NCI-H774 (cell line): ENCODE measurements at regions not wholly inside any gene's neighbourhood (a gene's known extent, or its start where the extent isn't known, plus 50 kb on each side); places are given as distances from the start of the nearest gene placed in this dataset.

Experiments
- DNase-seq: peaks from one replicate; lab custom pipeline; 2025; lab: John Stamatoyannopoulos, UW

DNA sequence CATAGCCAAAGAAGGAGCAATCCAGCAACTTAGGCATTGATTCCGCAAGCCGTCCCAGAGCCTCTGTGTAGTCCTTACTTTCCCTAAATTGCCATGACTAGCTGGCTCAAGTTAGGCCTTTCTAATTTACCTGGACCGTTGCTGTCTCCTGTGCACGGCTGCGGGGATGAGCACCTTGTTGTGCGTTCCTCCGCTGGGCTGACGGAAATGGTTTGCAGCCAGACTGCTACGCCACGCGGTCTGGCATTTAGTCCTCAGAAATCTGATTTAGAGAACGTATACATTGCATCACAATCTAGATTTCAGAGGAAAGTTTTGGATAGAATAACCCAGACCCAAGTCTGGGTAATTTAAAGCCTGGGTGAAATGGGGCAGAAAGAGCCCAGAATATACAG is 133.2 kb upstream of the ARHGAP5 start:
- DNase-seq, result no peak

DNA sequence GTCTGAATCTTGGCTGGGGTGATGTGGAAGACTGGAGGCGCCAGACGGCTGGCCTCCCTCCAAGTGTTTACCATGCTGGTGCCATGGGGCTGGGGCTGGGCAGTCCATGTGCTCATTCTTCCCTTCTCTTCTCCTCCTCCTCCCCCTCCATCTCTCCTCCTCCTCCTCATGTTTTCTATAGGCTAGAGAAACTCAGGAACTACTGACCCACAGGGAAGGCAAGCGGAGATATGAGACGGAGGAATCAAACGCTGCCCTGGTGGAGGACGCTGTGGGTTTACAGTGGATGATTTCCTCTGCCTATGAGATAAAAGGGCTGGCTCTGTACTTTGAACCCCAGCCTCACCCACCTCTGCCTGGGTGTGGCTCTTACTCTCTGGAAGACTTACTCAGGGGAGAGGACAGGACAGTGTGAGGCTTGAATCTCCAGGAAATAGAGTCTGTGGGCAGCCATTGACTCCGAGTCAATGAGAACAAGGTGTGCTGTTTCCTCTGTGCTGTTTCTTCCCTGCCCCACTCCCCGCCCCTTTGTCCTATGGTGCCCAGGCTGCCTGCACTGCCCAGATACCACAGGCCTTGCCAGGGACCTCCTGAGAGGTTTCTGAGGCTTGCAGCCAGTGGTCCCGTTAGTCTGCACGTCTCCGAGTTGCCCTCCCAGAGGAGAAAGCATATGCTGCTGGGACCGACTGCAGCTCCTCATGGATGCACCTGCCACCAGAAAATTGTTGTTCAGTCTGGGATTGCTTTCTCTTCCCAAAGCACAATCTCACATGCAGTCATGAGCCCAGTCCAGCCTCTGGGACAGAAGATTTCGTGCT is 132.6 kb upstream of the ARHGAP5 start:
- DNase-seq, result no peak

DNA sequence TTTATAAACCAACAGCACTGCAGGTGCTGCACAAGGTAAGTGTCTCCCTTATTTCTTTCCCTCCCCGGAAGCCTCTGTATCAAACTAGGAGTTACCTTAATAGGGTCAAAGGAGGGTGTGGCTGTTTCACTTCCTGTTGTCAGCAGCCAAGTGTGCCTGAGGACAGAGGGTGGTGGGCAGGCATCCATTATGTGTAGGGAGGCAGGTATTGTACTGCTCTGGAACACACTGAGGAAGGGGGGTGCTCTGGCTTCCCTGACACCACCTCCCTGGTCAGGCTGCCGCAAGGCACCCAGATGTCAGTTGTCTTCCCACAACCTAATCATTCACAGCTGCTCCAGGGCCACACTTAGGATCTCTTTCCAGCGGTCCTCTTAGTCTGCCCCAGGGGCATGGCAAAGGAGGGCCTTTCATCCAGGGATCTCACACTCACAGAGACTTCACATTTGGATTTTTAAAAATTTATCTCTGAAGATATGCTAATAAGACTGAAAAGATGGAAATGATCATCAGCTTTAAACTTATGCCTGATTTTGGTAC is 132.0 kb upstream of the ARHGAP5 start:
- peak; percentile 49 for DNase-seq

DNA sequence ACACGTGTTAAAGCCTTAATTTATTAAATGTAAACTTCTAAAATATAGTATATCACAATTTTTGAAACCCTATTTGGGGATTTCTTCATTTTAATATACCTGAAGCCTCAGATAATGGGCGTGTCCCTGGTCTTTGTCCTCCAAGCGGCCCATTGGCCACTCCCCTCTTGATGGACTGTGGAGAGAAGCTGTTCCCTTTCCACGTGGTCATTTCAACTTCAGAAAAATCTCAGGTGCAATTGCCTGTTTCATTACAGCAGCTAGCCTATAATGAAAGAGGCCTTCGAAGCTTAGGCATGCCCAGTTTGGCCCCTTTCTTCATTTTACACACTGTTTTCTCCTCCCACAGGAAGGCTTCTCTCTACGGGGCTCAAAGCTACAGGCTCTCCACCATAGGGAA is 131.4 kb upstream of the ARHGAP5 start:
- DNase-seq, result no peak

DNA sequence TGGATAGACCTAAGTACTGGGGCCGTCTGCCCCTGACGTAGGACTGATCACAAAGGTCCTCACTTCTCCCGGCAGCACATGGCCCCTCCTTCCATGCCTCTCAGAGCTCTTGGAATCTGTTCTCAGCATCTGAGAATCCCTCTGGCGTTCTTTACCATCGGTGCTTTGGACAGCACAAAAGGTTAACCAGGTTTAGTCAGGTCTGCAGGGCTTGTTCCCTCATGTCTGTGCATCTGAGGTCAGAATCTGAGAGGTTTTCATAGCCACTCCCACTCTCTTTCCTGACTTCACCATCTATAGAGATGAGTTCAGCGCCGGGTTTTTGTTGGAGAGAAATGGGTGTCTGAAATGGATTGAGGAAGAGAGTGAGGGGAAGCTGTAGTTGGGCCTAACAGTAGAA is 130.0 kb upstream of the ARHGAP5 start:
- DNase-seq, result no peak

DNA sequence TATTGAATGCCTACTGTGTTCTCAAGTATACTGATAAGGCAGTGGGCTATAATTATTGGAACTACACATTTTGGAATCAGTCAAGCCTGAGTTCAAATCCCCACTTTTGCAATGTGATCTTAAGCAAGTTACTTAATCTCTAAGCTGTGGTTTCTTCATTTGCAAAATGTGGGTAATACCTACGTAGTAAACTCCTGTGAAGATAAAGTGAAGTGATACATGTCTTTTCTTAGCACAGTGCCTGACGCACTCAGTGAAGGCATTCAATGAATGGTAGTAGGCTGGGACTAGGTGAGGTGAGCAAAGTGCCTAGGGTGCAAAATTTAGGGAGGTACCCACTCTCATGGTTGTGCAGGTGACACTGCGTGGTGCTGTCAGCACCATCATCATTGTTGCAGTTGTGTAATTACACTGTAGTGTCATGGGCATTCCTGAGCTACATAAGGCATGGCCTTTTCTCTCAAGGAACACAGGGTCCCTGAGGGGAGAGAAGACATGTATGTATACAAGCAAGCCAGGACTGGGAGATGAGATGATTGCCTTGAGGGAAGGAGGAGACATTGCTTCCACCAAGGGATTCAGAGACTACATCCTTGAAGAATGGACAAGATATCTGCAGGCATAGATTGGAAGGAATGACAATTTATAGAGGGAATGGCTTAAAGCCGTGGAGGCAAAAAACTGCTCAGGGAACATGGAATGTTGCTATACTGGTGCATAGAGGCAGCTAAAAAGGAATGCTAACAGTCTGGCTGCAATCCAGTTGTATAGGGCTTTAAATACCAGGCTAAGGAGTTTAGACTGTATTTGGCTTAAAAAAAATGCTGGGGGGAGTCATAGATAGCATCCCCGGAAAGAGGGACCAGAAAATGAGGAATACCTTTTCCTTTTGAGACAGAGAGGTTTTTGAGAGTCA is 129.2 kb upstream of the ARHGAP5 start:
- DNase-seq, result no peak

DNA sequence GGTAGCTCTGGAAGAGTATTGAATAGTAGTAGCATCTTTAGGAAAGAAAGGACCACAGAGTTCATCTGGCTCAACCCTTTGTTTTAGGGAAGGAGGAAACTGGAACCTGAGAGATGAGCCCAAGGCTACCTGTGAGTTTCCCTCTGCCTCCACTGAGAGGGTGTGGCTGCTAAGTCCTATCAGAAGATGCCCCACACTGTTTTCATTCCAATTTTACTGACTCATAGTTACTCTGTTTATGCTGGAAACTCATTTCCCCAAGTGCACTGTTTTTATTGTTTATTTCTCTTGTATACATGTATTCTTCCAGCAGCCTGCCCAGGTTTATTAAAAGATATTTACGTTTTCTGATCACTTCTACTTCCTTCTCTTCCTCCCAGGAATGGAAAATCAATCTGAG is 127.4 kb upstream of the ARHGAP5 start:
- no peak for DNase-seq

DNA sequence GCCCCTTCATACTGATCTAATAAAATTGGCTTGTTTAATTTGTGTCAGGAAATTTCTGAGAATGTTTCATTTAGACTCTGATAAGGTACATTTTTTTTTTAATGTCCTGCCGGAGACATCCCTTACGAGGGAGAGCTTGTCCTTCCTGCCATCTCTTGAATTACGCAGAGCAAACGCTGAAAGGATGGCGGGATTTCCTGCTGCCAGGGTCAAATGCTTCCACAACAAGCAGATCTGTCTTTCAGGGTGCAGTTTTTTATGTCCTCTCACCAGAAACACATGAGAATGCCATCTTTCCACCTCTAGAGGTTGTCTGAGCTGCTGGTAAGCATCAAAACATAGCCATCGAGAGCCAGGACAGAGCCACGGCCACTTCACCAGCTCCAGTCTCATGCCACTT is 126.8 kb upstream of the ARHGAP5 start:
- DNase-seq, result no peak

DNA sequence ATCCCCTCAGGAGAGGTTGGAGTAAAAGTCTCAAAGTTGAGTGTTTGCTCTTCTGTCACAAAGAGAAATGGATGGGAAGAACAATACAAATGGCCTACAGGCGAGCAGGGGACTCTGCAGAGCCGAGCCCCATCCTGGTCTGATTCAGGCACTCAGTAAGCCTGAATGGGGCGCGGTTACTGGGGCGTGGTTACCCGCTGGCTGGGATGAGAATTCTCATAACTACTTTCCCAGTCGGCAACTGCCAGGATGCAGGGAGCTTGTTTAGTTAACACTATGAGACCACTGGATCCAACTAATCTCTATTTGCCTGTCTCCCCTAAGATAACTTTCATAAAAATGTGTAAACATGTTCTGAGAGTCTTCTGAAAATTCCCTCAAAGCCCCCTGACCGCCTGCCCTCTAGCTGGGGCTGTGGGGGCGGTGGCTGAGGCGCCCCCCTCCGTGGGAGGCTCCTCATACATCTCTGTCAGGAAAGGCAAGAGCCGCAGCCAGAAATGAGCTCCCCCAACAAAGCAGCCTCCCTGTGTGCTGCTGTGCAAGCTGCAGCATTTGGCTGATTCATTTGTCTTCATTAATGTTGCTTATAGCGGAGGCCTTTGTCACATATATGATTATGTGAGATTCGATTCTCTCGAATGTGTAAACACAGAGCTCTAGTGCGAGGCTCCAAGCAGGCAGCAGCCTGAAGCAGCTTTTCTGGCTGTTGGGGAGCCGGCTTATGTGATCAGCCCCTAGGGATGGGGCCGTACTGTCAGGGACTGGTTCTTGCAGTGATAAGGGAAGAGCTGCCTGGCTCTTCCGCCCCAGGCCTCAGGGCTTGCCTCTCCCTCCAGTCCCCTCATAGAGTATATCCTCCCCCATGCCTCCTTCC is 126.1 kb upstream of the ARHGAP5 start:
- DNase-seq, result peak; percentile 59

DNA sequence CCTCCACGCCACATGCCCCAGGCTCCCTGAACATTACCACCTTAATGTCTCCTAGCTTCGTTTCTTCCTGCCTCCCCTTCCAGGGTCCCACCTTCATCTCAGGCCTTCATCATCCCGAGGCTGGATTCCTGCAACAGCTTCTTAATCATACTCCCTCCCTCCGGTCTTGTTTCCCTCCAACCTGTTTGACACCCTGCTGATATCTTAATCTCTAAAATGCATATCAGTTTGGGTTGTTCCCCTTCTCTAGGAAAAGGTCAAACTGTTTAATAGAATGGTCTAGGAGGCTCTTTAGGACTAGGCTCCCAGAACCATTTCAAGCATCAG is 125.5 kb upstream of the ARHGAP5 start:
- no peak for DNase-seq

DNA sequence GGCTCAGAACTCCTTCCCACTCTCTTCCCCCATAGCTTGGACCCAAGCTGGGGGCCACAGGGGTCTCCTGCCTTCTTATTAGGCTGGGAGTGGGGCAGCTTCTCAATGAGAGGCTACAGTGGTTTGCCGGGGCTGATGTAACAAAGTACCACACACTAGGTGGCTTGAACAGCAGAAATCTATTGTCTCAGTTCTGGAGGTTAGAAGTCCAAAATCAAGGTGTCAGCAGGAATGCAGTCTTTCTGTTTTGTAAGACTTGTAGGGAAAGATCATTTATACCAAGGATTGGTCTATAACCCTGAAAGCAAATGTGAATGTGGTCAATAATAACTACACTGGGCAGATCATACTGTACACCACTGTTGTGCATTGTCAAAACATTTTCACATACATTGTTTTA is 124.5 kb upstream of the ARHGAP5 start:
- DNase-seq, result no peak

DNA sequence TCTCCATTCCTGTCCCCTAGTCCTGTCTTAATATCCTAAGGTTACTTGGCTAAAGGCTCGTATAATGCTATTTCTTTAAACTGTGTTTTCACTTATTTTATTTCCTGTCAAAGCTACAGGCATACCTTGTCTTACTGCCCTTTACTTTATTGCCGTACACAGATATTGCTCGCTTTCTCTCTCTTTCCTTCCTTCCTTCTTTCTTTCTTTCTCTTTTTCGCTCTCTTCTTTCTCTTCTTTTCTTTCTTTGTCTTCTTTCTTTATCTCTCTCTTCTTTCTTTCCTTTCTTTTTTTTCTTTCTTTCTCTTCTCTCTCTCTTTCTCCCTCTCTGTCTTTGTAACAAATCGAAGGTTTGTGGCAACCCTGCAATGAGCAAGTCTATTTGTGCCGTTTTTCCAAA is 123.9 kb upstream of the ARHGAP5 start:
- no peak for DNase-seq

DNA sequence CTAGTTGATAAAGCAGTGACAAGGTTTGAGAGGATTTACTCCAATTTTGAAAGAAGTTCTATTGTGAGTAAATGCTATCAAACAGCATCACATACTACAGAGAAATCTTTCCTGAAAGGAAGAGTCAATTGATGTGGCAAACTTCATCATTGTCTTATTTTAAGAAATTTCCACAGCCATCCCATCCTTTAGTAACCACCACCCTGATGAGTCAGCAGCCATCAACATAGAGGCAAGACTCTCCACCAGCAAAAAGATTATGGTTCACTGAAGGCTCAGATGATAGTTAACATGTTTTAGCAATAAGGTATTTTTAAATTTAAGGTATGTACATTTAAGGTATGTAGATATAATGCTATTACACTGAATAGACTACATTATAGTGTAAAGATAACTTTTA is 122.1 kb upstream of the ARHGAP5 start:
- DNase-seq, result no peak

DNA sequence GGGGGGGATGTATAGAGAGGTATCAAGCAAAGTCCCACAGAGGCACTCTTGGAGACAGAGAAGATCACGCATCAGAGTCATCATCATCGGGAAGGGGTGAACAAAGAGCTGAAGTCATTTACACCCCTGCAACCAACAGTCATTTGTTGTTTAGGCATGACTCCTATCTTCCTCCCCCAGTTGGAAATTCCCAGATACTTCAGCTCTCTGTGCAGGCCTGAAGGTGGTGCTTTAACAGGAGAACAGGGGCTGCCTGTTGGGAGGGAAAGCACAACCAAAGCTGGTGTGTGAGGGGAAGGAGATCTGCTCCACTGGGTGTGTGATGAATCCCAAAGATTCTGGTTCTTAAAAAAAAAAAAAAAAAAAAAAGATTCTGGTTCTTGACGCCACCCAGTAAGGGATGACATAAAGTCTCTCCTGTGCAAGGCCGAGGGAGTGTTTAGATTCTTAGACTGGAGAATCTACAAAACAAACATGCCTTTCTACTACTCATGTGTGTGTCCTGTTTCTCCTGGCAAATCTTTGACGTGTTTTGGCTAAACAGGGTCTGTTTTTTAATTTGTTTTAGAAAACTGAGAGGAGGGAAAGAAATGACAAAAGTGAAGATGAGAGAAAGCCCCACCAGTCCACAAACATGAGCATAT is 121.0 kb upstream of the ARHGAP5 start:
- DNase-seq, result no peak

DNA sequence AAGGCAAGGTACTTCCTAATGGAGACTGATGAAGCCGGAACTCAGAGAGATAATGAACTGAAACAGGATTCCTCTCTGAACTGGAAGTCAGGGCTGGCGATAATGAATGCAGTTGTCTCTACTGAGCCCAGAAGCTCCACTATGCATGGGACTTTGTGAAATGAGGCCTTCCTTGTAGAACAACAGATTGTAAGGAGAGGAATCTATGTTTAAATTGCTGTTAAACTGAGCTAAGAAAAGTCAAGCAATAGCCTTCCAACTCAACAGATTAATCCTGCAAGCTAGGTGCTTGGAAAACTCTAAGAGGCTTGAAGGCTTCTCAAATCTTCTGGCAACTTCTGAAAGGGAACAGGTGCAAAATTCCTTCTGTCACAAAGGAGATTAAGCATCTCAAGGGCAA is 119.5 kb upstream of the ARHGAP5 start:
- no peak for DNase-seq

DNA sequence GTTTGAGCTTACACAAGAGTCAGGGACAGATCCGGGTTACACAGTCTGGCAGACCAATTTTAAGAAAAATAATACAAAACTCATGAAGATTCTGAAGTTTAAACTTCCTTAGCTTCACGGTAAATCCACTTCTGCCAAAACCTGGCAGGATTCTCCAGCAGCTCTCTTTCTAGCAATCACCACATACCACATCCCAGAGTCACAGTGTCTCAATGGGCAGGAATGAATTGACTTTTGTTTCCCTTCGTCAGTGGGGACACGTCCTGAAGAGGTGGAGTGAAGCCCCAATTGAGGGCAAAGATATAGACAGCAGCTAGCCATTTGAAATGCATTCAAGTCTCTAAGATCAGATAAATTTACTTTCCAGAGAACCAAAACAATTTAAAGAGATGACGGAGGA is 117.1 kb upstream of the ARHGAP5 start:
- DNase-seq, result no peak

DNA sequence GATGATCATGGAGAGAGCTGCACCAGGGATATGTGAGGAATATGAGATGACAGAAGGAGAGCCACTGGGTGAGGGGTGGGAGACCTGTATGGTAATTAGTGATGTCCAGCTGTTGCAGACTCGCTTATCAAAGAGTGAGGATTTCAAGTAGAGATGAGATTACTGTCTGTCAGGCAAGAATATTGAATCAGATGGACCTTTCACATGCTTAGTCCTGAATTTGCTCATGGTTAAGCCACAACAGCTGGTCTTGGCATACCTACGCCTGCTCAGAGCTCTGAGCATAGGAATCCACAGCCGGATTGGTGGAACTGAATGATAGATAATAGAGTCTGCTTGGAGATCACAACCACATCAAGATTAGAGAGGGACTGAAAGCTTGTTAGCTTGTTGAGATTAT is 115.2 kb upstream of the ARHGAP5 start:
- DNase-seq, result no peak

DNA sequence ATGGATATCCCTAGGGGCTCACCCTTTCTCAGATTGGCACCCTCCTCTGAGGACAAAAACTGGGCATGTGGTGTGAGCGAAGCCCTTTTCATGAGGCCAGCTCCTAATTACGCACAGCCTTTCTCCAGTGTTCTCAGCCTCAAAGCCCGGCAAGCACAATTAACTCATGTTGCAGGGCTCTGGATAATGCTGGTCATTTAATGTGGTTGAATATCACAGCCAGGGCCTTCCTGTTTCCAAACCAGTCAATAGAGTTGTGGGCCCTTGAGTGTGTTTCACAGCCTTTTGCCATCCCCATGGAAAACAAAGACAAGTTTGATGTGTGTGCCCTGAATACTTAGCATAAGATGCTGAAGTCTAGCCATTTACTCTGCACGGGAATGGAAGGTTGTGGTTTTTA is 114.2 kb upstream of the ARHGAP5 start:
- DNase-seq, result no peak

DNA sequence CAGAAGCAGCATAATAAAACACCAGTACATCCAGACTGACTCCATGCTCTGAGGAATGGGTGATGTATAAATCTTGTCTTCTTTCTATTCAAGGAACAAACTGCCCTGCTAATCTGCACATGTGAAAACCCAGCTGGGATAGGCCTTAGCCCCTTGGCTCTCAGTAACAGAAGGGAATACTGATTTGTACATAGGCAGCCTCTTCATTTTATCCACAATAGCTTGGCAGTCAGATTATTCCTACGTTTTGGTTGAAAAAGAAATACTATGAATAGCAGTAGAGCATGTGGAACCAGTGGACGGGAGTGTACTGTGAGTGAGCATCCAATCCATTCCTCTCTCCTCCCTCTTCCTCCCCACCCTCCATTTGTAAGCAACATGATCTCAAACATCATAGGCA is 113.5 kb upstream of the ARHGAP5 start:
- no peak for DNase-seq

DNA sequence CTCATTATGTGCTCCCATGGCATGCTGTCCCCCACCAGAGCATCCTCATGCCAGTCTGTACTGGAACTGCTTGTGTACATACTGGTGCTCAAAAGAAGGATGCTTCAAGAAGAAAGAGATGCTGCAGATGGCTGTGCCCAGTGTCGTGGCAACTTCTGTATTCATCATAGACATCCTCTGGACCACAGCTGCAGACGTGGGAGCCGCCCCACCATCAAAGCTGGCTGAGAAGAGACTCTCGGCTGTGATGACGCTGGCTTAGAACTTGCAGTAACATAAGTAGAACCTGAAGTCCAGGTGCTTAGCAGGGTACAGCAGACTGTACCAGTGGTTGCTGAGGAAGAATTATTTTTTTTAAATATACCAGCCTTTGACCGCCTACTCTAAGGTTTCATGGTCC is 112.6 kb upstream of the ARHGAP5 start:
- no peak for DNase-seq

DNA sequence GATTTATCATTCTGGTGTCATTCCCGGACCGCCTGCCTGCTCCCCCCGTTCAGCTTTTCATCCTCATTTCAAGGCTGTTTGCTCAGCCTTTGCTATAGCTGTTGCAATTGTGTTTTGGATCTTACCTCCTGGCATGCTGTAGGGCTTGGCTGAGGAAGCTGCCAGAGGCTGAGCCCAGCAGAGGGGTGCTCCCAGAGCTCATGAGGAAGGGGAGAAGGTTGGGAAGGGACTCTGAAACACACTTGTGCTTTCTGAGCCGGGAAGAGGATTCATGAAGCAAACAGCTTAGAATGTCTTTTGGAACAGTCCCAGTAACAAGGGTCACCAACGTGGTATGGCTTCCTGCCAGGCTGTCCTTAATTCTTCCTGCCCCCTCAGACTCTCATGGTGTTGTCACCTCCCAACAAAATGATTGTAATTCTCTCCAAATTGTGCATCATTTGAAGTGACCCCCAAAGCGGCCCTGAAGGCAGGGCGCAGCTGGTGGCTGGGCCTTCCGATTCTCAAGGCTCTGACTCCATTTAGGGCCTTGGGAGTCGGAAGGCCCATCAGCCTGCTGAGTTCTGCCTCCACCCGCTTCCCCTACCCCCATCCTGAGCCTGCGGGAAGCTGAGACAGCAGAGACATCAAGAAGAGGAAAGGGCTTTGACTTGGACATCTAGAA is 111.9 kb upstream of the ARHGAP5 start:
- DNase-seq, result no peak
